Tibial nerve (tissue), 4 donors: ENCODE measurements at regions not wholly inside any gene's neighbourhood (a gene's known extent, or its start where the extent isn't known, plus 50 kb on each side); places are given as distances from the start of the nearest gene placed in this dataset.

Experiments used
- DNase-seq, 2 donors: peaks; one replicate each; pipeline ENCODE4 v3.0.0-alpha.2; 2019; ENCODE audit warnings: low spot score in 2 of 2
- H3K27ac ChIP-seq, 4 donors: fragments of 200-600 bp; sonication (generic) in 3 of 4; one replicate each; pipeline ENCODE4 v1.5.1; 2017 to 2019; ENCODE audit warnings: mild to moderate bottlenecking in 1 of 4
- H3K27me3 ChIP-seq, 2 donors: fragments of 200-600 bp; sonication (generic) in 1 of 2; one replicate each; pipeline versions ENCODE4 v1.5.1 to v1.6.0; 2017 to 2019
- H3K36me3 ChIP-seq, 3 donors: fragments of 200-600 bp; sonication (generic); one replicate each; pipeline ENCODE4 v1.5.1; 2018 to 2019
- H3K4me1 ChIP-seq, 4 donors: fragments of 200-600 bp; sonication (generic) in 3 of 4; one replicate each; pipeline ENCODE4 v1.5.1; 2017 to 2019
- H3K4me3 ChIP-seq, 4 donors: fragments of 200-600 bp; sonication (generic) in 3 of 4; one replicate each; pipeline ENCODE4 v1.5.1; 2017 to 2019; ENCODE audit warnings: mild to moderate bottlenecking in 1 of 4, moderate library complexity in 1 of 4
- H3K9me3 ChIP-seq, 4 donors: fragments of 200-600 bp; sonication (generic) in 3 of 4; one replicate each; pipeline ENCODE4 v1.5.1; 2017 to 2019
- CTCF ChIP-seq, 5 experiments: fragments of 200-600 bp in 3 of 5; fragments of 450-650 bp in 2 of 5; sonication (generic) in 3 of 5; IDR thresholded peaks; one replicate each; pipeline ENCODE4 v1.5.1; 2016 to 2019; ENCODE audit warnings: antibody characterized with exemption in 5 of 5, mild to moderate bottlenecking in 3 of 5, moderate library complexity in 2 of 5
- EP300 ChIP-seq, 2 donors: sonication (generic); formaldehyde crosslinking; IDR thresholded peaks; one replicate each; pipeline ENCODE4 v1.6.1; 2017; ENCODE audit warnings: antibody characterized with exemption in 2 of 2, mild to moderate bottlenecking in 1 of 2
- POLR2A ChIP-seq, 2 donors: fragments of 450-650 bp; IDR thresholded peaks; one replicate each; pipeline ENCODE4 v1.6.1; 2017; ENCODE audit warnings: antibody characterized with exemption in 2 of 2, mild to moderate bottlenecking in 2 of 2, moderate library complexity in 2 of 2
- WGBS, 2 donors: methylation state at CpG; one replicate each; pipeline ENCODE4 v1.1.5; 2018; 5-methylcytosine and 5-hydroxymethylcytosine counted together

- H3K4me3 ChIP-seq = no peak overlapping the region
- TF ChIP-seq CTCF (IDR thresholded peaks at IDR 0.05) (no peak), POLR2A (IDR thresholded peaks at IDR 0.05) (no peak), EP300 (IDR thresholded peaks at IDR 0.05) (no peak)
- no peaks in the 10 kb centered on the region for H3K36me3 ChIP-seq
- no peaks in the 10 kb centered on the region for H3K4me1 ChIP-seq
- H3K9me3 ChIP-seq = peaks cover 0 to 16% (median 0%) of the 10 kb centered on the region in 4 donors
- H3K27me3 ChIP-seq = no peaks in the 10 kb centered on the region
- H3K27ac ChIP-seq = no peak overlapping the region
- DNase-seq = no peak
Observed at GRCh38 chr5:97365163-97365845, 182.3 kb upstream of the RIOK2 start.

- H3K4me1 ChIP-seq = no peaks in the 10 kb centered on the region
- no peaks in the 10 kb centered on the region for H3K27me3 ChIP-seq
- DNase-seq = no peak
- H3K9me3 ChIP-seq = peaks cover 0 to 16% (median 0%) of the 10 kb centered on the region in 4 donors
- 76 to 81% methylated on average over 4 of the region's 4 CpGs for WGBS, 2 donors
- TF ChIP-seq POLR2A (IDR thresholded peaks at IDR 0.05) (no peak), EP300 (IDR thresholded peaks at IDR 0.05) (no peak), CTCF (IDR thresholded peaks at IDR 0.05) (no peak)
- H3K36me3 ChIP-seq = no peaks in the 10 kb centered on the region
- H3K27ac ChIP-seq = no peak overlapping the region
- no peak overlapping the region for H3K4me3 ChIP-seq
Observed at GRCh38 chr5:97365918-97366317, 182.9 kb upstream of the RIOK2 start.

GRCh38 chr5:97375959-97376358, 192.9 kb upstream of the RIOK2 start:
- no peak for TF ChIP-seq CTCF (IDR thresholded peaks at IDR 0.05)
- no peak for TF ChIP-seq EP300 (IDR thresholded peaks at IDR 0.05)
- no peak for TF ChIP-seq POLR2A (IDR thresholded peaks at IDR 0.05)
- H3K36me3 ChIP-seq = no peaks in the 10 kb centered on the region
- H3K27ac ChIP-seq = no peak overlapping the region
- no peak for DNase-seq
- H3K9me3 ChIP-seq = peaks cover 0 to 3% (median 2%) of the 10 kb centered on the region in 4 donors
- no peaks in the 10 kb centered on the region for H3K4me1 ChIP-seq
- no peaks in the 10 kb centered on the region for H3K27me3 ChIP-seq
- no peak overlapping the region for H3K4me3 ChIP-seq

- no peak overlapping the region for H3K27ac ChIP-seq
- DNase-seq = no peak
- H3K27me3 ChIP-seq = no peaks in the 10 kb centered on the region
- no peak overlapping the region for H3K4me3 ChIP-seq
- WGBS, 2 donors = 53 to 58% methylated on average over 1 of the region's 1 CpG
- H3K9me3 ChIP-seq = peaks cover 0 to 3% (median 2%) of the 10 kb centered on the region in 4 donors
- no peaks in the 10 kb centered on the region for H3K4me1 ChIP-seq
- TF ChIP-seq EP300 (IDR thresholded peaks at IDR 0.05) = no peak
- no peak for TF ChIP-seq POLR2A (IDR thresholded peaks at IDR 0.05)
- no peak for TF ChIP-seq CTCF (IDR thresholded peaks at IDR 0.05)
- H3K36me3 ChIP-seq = no peaks in the 10 kb centered on the region
Observed at GRCh38 chr5:97377582-97377981, 194.5 kb upstream of the RIOK2 start.

- Histone ChIP-seq H3K27me3 (no peaks in the 10 kb centered on the region), H3K4me3 (no peak overlapping the region), H3K27ac (no peak overlapping the region), H3K9me3 (peaks cover 0 to 2% (median 0%) of the 10 kb centered on the region in 4 donors), H3K4me1 (no peaks in the 10 kb centered on the region), H3K36me3 (no peaks in the 10 kb centered on the region)
- WGBS, 2 donors = 88 to 89% methylated on average over 1 of the region's 1 CpG
- no peak for TF ChIP-seq EP300 (IDR thresholded peaks at IDR 0.05)
- no peak for TF ChIP-seq CTCF (IDR thresholded peaks at IDR 0.05)
- TF ChIP-seq POLR2A (IDR thresholded peaks at IDR 0.05) = no peak
- no peak for DNase-seq
Observed at GRCh38 chr5:97383996-97384395, 200.9 kb upstream of the RIOK2 start.
